H54 (cell line): ENCODE measurements at regions not wholly inside any gene's neighbourhood (a gene's known extent, or its start where the extent isn't known, plus 50 kb on each side); places are given as distances from the start of the nearest gene placed in this dataset.
A peak's percentile ranks its signal among the peaks of the same experiment; 100 is the strongest.

Source experiments
- DNase-seq: peaks from one replicate; pipeline ENCODE4 v3.0.0; 2011; ENCODE audit warnings: low spot score, mixed read lengths; ENCODE audit not compliant: insufficient read length
- FAIRE-seq: peaks from 3 replicates; lab custom pipeline; 2011; peaks lifted over from hg19 to GRCh38; lab: Jason Lieb, UNC
- POLR2A ChIP-seq: IDR thresholded peaks from 2 replicates; pipeline ENCODE4 v1.6.1; 2011; ENCODE audit warnings: low read depth, mild to moderate bottlenecking, low read length

DNA sequence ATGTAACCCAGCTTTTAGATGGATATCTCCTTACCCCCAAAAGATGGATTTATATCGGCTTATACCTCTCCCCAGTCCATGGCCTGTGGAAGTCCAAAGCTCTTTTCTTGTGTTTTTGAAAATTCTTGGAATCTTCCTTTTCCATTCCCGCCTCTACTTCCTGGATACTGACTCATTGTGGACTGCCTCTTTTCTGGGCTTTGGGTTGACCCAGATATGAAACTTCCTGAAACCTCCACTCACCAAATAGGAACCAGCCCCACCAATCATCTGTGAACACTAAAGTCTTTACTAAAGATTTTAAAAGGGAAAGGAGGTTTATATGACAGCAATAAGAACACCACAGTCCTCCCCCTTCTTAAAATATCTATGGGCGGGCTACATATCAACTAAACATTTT, 163.4 kb upstream of the SYN3 start:
- DNase-seq, result no peak
- no peak for FAIRE-seq
- TF ChIP-seq POLR2A, result no peak

DNA sequence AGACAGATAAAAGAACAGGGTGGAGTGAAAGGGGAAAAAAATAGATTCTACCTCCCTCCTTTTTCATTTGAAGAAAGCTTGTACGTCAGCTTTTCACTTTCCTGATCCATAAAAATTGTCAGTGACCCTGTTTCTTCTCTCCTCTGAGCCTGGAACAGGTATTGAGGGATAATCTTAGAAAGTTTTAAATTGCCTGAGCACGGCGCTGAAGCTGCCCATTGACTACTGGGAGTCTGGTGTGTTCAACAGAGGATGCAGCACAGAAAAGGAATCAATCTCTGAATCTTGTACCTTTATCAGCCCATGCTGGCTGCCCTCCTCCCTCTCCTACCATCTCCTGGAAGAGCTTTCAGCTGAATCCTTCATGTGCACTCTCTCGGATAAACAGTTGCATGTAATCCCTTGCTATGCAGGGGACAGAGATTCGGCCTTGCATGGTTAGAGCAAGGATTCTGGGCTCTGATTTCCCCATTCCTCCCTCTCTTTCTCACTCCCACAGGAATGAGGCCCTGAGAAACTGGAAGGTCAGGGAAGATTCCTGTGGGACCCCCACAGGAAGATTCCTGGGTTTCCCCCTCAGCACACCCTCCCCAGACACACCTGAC, 162.4 kb upstream of the SYN3 start:
- DNase-seq (no peak), FAIRE-seq (no peak)
- no peak for TF ChIP-seq POLR2A

- no peak for TF ChIP-seq POLR2A
- DNase-seq, result no peak
- no peak for FAIRE-seq
Measured at GRCh38 chr22:33219648-33220384, 161.6 kb upstream of the SYN3 start.

GRCh38 chr22:33213383-33214075, 155.3 kb upstream of the SYN3 start:
- FAIRE-seq (no peak), DNase-seq (no peak)
- TF ChIP-seq POLR2A, result no peak

- TF ChIP-seq POLR2A, result no peak
- FAIRE-seq (no peak), DNase-seq (peak; percentile 12)
Measured at GRCh38 chr22:33209930-33210784, 152.0 kb upstream of the SYN3 start.

- DNase-seq (no peak), FAIRE-seq (no peak)
- no peak for TF ChIP-seq POLR2A
Measured at GRCh38 chr22:33204408-33204807, 146.2 kb upstream of the SYN3 start.

- FAIRE-seq (no peak), DNase-seq (no peak)
- TF ChIP-seq POLR2A, result no peak
Measured at GRCh38 chr22:33202455-33202854, 144.3 kb upstream of the SYN3 start.

GRCh38 chr22:33194529-33195077, 136.4 kb upstream of the SYN3 start:
- DNase-seq (no peak), FAIRE-seq (no peak)
- TF ChIP-seq POLR2A, result no peak

- FAIRE-seq, result no peak
- DNase-seq, result no peak
- TF ChIP-seq POLR2A, result no peak
Measured at GRCh38 chr22:33192156-33192555, 134.0 kb upstream of the SYN3 start.

DNA sequence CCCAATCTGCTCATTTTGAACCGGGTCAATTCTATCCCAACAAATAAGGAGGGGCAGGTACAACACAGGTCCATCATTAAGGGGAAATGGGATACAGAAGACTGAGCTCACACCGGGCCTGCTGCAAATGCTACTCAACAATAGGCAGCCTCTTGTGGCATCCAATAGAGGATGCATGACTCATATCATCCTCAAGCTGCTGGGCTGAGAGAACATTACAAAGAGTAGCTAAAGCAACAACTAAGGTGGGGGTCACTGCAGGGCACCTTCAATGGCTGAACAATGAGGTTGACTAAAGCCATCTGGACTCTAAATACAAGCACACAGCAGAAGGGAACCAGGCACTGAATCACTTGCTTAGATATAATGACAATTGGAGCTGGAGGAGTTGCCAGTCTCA, 130.1 kb upstream of the SYN3 start:
- TF ChIP-seq POLR2A, result no peak
- no peak for DNase-seq
- no peak for FAIRE-seq

- no peak for FAIRE-seq
- DNase-seq, result no peak
- TF ChIP-seq POLR2A, result no peak
Measured at GRCh38 chr22:33186816-33187215, 128.6 kb upstream of the SYN3 start.

- FAIRE-seq, result no peak
- DNase-seq, result no peak
Measured at GRCh38 chr22:33180356-33180755, 122.2 kb upstream of the SYN3 start.

DNA sequence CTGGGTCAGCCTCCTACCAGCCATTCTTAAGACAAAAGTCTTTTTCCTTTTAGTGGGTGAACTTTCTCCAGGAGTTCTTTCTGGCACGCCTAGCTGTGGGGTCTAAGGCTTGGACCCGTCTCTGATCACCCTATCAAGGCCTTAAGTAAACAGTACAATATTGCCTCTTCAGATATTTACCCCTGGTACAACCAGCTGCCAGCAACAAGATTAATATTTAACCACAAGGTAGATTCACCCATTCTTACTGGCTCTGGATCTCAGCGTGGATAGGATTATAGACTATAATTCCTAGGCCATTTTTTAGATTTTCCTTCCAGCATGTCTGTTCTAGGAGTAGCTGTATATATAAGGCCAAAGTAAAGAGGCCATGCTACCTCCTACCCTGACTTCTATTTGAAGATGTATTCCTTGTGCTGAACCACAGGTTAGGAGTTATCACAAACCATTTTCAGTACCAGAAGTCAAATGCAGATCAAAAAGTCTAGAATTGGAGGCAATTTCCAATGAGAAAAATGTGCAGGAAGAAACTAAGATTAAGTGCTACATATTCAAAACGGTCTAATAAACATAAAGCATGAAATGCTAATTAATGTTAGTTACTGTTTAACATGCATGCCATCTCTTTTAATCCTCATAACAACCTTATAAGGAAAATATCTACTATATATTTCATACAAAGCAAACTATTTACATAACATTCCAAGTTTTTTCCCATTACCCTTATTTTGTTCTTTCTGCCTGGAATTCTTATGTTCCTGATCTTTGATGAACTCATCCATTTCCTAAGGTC, 110.0 kb upstream of the SYN3 start:
- no peak for DNase-seq
- no peak for FAIRE-seq
- TF ChIP-seq POLR2A, result no peak

More at GRCh38 chr22:33180356-33180755, 122.2 kb upstream of the SYN3 start:
- no peak for TF ChIP-seq POLR2A
